ENCODE measurements at regions not wholly inside any gene's neighbourhood (a gene's known extent, or its start where the extent isn't known, plus 50 kb on each side); places are given as distances from the start of the nearest gene placed in this dataset.

DNA sequence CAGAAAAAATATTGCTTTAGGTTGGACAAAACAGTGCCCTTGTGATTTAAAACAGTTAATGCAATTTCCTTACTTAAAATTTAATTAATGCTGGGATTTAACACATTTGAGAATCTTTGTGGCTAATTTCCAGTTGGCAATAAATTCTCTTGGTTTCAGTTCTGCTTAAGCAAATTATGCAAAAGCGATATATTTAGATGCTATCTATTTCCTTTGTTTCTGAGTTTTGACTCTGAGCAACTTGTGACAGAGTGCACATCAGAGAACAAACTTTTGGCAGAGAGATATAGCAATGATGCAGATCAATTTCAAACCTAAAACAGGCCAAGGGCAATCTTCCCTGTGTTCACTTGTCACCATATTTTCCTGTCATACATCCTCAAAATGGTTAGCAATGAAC is 933.6 kb upstream of the ZWINT start:
- DNase-seq = no peak
- TF ChIP-seq FOXJ3 (CRISPR knock-in tag; IDR thresholded peaks at IDR 0.05) = no peak
- TF ChIP-seq, protein P1, sequence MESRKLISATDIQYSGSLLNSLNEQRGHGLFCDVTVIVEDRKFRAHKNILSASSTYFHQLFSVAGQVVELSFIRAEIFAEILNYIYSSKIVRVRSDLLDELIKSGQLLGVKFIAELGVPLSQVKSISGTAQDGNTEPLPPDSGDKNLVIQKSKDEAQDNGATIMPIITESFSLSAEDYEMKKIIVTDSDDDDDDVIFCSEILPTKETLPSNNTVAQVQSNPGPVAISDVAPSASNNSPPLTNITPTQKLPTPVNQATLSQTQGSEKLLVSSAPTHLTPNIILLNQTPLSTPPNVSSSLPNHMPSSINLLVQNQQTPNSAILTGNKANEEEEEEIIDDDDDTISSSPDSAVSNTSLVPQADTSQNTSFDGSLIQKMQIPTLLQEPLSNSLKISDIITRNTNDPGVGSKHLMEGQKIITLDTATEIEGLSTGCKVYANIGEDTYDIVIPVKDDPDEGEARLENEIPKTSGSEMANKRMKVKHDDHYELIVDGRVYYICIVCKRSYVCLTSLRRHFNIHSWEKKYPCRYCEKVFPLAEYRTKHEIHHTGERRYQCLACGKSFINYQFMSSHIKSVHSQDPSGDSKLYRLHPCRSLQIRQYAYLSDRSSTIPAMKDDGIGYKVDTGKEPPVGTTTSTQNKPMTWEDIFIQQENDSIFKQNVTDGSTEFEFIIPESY (IDR thresholded peaks at IDR 0.05; ENCODE audit: borderline replicate concordance, low read depth) = no peak
- TF ChIP-seq, protein P2, sequence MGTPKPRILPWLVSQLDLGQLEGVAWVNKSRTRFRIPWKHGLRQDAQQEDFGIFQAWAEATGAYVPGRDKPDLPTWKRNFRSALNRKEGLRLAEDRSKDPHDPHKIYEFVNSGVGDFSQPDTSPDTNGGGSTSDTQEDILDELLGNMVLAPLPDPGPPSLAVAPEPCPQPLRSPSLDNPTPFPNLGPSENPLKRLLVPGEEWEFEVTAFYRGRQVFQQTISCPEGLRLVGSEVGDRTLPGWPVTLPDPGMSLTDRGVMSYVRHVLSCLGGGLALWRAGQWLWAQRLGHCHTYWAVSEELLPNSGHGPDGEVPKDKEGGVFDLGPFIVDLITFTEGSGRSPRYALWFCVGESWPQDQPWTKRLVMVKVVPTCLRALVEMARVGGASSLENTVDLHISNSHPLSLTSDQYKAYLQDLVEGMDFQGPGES (IDR thresholded peaks at IDR 0.05; ENCODE audit: low read depth, low read length) = no peak
- Histone ChIP-seq H2AFZ (ENCODE audit: low read depth) (no peak overlapping the region), H3K9me2 (no peaks in the 10 kb centered on the region), H3F3A (replicated peaks; ENCODE audit: insufficient read depth) (no peaks in the 10 kb centered on the region), H3K27ac (ENCODE audit: low read depth in 2 of 2, low read length in 1 of 2) (no peak overlapping the region), H3K4me1 (ENCODE audit: control insufficient read depth in 1 of 2, insufficient read depth in 2 of 2, low read depth in 1 of 2, low read length in 1 of 2) (no peaks in the 10 kb centered on the region), H3K9ac (no peak overlapping the region), H3K4me2 (no peak overlapping the region), H3K36me3 (replicated peaks in 1 of 2; ENCODE audit: control insufficient read depth in 1 of 2, insufficient read depth in 2 of 2, low read length in 1 of 2) (no peaks in the 10 kb centered on the region), H4K20me1 (ENCODE audit: insufficient read depth) (no peaks in the 10 kb centered on the region), H3K27me3 (ENCODE audit: insufficient read depth) (no peaks in the 10 kb centered on the region), H3K9me3 (no peaks in the 10 kb centered on the region), H3K79me2 (ENCODE audit: insufficient read depth) (no peaks in the 10 kb centered on the region), H3K4me3 (ENCODE audit: low read depth in 2 of 2, low read length in 1 of 2) (no peak overlapping the region)
- POLR2A ChIA-PET = no interaction called here
- 21% methylated on average over 1 of the region's 1 CpG for WGBS (ENCODE audit: low lambda C conversion rate)
- CTCF ChIA-PET = no interaction called here

DNA sequence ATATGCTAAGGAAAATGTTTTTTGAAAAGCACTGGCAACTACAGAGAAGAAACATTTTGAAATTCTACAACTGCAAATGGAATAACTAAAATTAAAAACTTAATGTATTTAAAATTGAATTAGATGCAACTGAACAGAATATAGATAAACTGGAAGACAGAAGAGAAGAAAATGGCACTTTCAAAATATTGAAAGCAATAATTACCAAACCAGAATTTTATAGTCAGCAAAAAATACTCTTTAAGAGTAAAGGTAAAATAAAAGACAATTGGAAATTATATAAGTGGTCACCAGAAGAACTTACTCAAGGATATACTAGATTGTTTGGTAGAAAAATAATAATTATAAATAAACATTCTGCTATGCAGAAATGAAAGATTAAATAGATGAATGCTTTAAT is 927.7 kb upstream of the ZWINT start:
- Histone ChIP-seq H3K79me2 (ENCODE audit: insufficient read depth) (no peaks in the 10 kb centered on the region), H3K27ac (ENCODE audit: low read depth in 2 of 2, low read length in 1 of 2) (no peak overlapping the region), H3K4me3 (ENCODE audit: low read depth in 2 of 2, low read length in 1 of 2) (no peak overlapping the region), H3K27me3 (ENCODE audit: insufficient read depth) (no peaks in the 10 kb centered on the region), H3K9me2 (no peaks in the 10 kb centered on the region), H3K4me1 (ENCODE audit: control insufficient read depth in 1 of 2, insufficient read depth in 2 of 2, low read depth in 1 of 2, low read length in 1 of 2) (no peaks in the 10 kb centered on the region), H3K9me3 (no peaks in the 10 kb centered on the region; the same call in 1 of the 2 replicates), H3K4me2 (no peak overlapping the region), H4K20me1 (ENCODE audit: insufficient read depth) (no peaks in the 10 kb centered on the region), H3K36me3 (replicated peaks in 1 of 2; ENCODE audit: control insufficient read depth in 1 of 2, insufficient read depth in 2 of 2, low read length in 1 of 2) (no peaks in the 10 kb centered on the region), H3F3A (replicated peaks; ENCODE audit: insufficient read depth) (no peaks in the 10 kb centered on the region), H3K9ac (no peak overlapping the region), H2AFZ (ENCODE audit: low read depth) (no peak overlapping the region)
- no peak for DNase-seq
- ChIA-PET POLR2A (no interaction called here), CTCF (no interaction called here)
- no peak for TF ChIP-seq TEAD4 (IDR thresholded peaks at IDR 0.05; ENCODE audit: borderline replicate concordance, insufficient read depth)

DNA sequence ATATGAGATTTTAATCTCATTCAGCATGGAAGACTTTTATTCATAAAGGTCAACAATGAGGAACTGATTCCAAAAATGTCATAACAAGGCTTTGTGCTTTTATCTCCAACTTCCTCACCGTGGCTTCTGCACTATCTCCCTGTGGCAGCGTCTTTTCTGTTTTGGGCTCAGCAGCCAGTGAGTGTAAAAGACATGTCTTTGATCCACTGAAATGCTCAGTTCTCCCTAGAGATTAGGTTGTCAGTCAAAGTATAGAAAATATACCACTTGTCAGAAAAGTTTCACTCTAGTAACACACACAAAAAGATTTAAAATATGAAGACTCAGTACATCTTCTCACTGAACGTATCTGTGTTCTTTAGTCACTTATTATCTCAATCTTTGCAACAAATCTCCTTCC is 901.8 kb upstream of the ZWINT start:
- ChIA-PET CTCF (no interaction called here), POLR2A (no interaction called here)
- Histone ChIP-seq H3K79me2 (ENCODE audit: insufficient read depth) (no peaks in the 10 kb centered on the region), H3K9ac (no peak overlapping the region), H3F3A (replicated peaks; ENCODE audit: insufficient read depth) (no peaks in the 10 kb centered on the region), H3K27ac (ENCODE audit: low read depth in 2 of 2, low read length in 1 of 2) (no peak overlapping the region), H3K4me3 (ENCODE audit: low read depth in 2 of 2, low read length in 1 of 2) (no peak overlapping the region), H4K20me1 (ENCODE audit: insufficient read depth) (no peaks in the 10 kb centered on the region), H3K4me1 (ENCODE audit: control insufficient read depth in 1 of 2, insufficient read depth in 2 of 2, low read depth in 1 of 2, low read length in 1 of 2) (no peaks in the 10 kb centered on the region; a peak in 1 of 4 replicates), H3K4me2 (no peak overlapping the region), H2AFZ (ENCODE audit: low read depth) (no peak overlapping the region), H3K9me2 (no peaks in the 10 kb centered on the region; the same call in 1 of the 2 replicates), H3K9me3 (no peaks in the 10 kb centered on the region), H3K36me3 (replicated peaks in 1 of 2; ENCODE audit: control insufficient read depth in 1 of 2, insufficient read depth in 2 of 2, low read length in 1 of 2) (no peaks in the 10 kb centered on the region), H3K27me3 (ENCODE audit: insufficient read depth) (no peaks in the 10 kb centered on the region)
- 9% methylated on average over 3 of the region's 3 CpGs for WGBS (ENCODE audit: low lambda C conversion rate)
- DNase-seq = no peak
- TF ChIP-seq, protein P1 (IDR thresholded peaks at IDR 0.05; ENCODE audit: borderline replicate concordance, low read depth) = no peak
- TF ChIP-seq ELF1 (IDR thresholded peaks at IDR 0.05) = no peak
- TF ChIP-seq, protein P2 (IDR thresholded peaks at IDR 0.05; ENCODE audit: low read depth, low read length) = no peak
- TF ChIP-seq NFIC (IDR thresholded peaks at IDR 0.05; ENCODE audit: borderline replicate concordance) = no peak
- TF ChIP-seq GABPA (IDR thresholded peaks at IDR 0.05; ENCODE audit: low read depth) = no peak
- TF ChIP-seq, protein P3, sequence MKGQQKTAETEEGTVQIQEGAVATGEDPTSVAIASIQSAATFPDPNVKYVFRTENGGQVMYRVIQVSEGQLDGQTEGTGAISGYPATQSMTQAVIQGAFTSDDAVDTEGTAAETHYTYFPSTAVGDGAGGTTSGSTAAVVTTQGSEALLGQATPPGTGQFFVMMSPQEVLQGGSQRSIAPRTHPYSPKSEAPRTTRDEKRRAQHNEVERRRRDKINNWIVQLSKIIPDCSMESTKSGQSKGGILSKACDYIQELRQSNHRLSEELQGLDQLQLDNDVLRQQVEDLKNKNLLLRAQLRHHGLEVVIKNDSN (IDR thresholded peaks at IDR 0.05; ENCODE audit: borderline replicate concordance, low read depth) = no peak
- no peak for TF ChIP-seq YY1 (IDR thresholded peaks at IDR 0.05; ENCODE audit: low read depth)
- no peak for TF ChIP-seq RFX5 (IDR thresholded peaks at IDR 0.05; ENCODE audit: low read length)
- TF ChIP-seq FOXM1 (IDR thresholded peaks at IDR 0.05; ENCODE audit: low read depth) = no peak
- no peak for TF ChIP-seq POLR2AphosphoS5 (IDR thresholded peaks at IDR 0.05; ENCODE audit: low read depth, low read length)
- no peak for TF ChIP-seq CHD2 (IDR thresholded peaks at IDR 0.05; ENCODE audit: low read length, partially characterized antibody)
- TF ChIP-seq MEF2A (IDR thresholded peaks at IDR 0.05; ENCODE audit: borderline replicate concordance, low read depth) = no peak
